ENCODE measurements at regions not wholly inside any gene's neighbourhood (a gene's known extent, or its start where the extent isn't known, plus 50 kb on each side); places are given as distances from the start of the nearest gene placed in this dataset.

DNA sequence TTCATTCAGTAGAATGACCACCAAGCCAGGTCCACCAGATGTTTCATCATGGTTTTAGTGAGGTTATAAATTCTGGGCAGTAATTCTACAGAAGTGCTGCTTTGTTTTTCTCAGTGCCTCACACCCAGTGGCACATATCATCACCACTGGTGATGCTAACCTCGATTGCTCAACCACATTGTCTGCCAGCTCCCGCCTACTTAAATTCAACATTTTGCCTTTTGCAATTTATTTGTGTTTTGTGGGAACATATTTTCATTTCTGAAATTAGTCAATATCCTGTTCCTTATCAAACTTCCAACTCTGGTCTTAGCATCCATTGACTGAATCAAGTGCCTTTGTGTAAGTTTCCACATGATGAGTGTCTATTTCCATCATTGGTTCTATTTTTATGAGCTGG, 62.3 kb upstream of the TMEM178A start:
- TF ChIP-seq POLR2AphosphoS5 (IDR thresholded peaks at IDR 0.05; ENCODE audit: low read depth) (no peak), CTCF (IDR thresholded peaks at IDR 0.05; ENCODE audit: insufficient read depth, low read length) (no peak), GABPA (IDR thresholded peaks at IDR 0.05; ENCODE audit: low read depth) (no peak), SPI1 (IDR thresholded peaks at IDR 0.05; ENCODE audit: borderline replicate concordance, low read depth) (no peak)
- TF ChIP-seq, protein P1, sequence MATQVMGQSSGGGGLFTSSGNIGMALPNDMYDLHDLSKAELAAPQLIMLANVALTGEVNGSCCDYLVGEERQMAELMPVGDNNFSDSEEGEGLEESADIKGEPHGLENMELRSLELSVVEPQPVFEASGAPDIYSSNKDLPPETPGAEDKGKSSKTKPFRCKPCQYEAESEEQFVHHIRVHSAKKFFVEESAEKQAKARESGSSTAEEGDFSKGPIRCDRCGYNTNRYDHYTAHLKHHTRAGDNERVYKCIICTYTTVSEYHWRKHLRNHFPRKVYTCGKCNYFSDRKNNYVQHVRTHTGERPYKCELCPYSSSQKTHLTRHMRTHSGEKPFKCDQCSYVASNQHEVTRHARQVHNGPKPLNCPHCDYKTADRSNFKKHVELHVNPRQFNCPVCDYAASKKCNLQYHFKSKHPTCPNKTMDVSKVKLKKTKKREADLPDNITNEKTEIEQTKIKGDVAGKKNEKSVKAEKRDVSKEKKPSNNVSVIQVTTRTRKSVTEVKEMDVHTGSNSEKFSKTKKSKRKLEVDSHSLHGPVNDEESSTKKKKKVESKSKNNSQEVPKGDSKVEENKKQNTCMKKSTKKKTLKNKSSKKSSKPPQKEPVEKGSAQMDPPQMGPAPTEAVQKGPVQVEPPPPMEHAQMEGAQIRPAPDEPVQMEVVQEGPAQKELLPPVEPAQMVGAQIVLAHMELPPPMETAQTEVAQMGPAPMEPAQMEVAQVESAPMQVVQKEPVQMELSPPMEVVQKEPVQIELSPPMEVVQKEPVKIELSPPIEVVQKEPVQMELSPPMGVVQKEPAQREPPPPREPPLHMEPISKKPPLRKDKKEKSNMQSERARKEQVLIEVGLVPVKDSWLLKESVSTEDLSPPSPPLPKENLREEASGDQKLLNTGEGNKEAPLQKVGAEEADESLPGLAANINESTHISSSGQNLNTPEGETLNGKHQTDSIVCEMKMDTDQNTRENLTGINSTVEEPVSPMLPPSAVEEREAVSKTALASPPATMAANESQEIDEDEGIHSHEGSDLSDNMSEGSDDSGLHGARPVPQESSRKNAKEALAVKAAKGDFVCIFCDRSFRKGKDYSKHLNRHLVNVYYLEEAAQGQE (IDR thresholded peaks at IDR 0.05; ENCODE audit: insufficient replicate concordance, low read depth): no peak
